GM08714 (cell line): ENCODE measurements at regions not wholly inside any gene's neighbourhood (a gene's known extent, or its start where the extent isn't known, plus 50 kb on each side); places are given as distances from the start of the nearest gene placed in this dataset.

ENCODE experiments used
- H3K4me3 ChIP-seq: fragments of 200-500 bp; sonication (Bioruptor generic); 2 replicates; pipeline ENCODE4 v1.5.1; 2014; ENCODE audit warnings: mild to moderate bottlenecking, low read length, inconsistent platforms
- ZNF274 ChIP-seq: IDR thresholded peaks from 2 replicates; pipeline ENCODE4 v1.6.1; 2012; ENCODE audit warnings: mild to moderate bottlenecking, low read depth, low read length

DNA sequence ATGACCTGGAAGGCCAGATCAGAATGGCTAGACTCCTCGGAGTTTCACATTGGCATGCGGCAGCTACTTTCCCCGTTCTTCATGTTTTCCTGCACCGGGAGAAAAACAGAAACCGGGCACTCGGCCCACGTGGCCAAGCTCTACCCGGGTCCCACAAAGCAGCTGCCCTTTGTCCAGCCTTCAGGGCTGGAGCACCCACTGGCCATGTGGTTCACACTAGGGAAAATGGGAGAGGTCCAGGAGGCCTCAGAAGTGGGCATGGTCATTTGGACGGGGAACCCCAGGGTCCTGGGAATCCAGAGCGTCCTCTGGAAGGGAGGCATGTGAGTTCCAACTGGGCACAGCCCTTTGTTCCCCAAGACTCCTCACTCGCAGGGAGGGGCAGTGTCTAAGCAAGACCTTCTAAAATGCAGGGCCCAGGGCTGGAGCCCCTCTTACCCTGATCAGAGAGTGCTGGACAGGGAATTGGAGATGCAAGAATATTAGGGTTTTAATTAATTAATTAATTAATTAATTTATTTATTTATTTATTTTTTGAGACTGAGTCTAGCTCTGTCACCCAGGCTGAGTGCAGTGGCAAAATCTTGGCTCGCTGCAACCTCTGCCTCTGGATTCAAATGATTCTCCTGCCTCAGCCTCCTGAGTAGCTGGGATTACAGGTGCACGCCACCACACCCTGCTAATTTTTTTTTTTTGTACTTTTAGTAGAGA is 97.2 kb upstream of the CPEB4 start:
- H3K4me3 ChIP-seq = no peak overlapping the region
- no peak for TF ChIP-seq ZNF274

DNA sequence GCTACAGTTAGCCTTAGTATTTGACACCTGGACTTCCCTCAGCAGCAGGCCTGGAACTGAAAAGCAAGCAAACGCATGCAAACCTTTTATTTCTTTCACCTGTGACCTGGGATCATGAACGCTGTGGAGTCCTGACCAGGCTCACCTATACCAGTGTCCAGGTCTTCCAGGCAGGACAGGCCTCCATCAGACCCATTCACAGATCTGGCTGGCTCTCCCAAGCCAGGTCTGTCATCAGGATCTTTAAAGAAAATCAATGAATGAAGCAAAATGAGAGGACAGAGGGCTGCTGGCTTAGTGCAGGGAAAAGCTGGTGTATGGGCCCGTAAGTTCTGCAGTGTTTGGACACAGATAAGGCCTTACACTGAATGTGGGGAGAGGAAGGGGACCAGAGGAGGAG is 96.3 kb upstream of the CPEB4 start:
- no peak overlapping the region for H3K4me3 ChIP-seq
- TF ChIP-seq ZNF274 = no peak

DNA sequence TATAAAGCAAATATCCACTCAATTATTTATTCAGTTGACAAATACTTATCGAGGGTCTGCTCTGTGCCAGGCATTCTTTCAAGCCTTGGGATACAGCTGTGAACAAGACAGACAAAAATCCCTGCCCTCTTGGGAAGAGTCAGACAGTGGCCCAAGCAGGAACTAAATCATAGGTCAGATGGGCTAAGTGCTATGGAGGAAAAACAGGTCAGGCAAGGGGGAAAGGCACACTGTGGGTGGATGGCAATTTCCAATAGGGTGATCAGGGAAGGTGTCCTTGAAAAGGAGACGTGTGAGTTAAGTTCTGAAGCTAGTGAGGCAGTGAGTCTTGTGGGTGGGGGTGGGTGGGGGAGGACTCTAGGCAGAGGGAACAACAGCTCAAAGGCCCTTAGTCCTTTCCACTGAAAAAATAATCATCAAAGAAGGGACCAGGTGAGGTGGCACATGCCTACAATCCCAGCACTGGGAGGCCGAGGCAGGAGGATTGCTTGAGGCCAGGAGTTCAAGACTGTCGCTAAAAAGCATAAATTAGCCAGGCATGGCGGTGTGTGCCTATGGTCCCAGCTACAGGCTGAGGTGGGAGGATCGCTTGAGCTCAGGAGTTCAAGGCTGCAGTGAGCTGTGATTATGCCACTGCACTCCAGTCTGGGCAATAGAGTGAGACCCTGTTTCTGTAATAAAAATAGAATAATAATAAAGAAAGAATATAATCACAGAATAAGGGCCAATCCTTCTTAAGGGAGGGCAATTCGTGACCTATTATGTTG is 95.2 kb upstream of the CPEB4 start:
- H3K4me3 ChIP-seq = no peak overlapping the region
- no peak for TF ChIP-seq ZNF274

DNA sequence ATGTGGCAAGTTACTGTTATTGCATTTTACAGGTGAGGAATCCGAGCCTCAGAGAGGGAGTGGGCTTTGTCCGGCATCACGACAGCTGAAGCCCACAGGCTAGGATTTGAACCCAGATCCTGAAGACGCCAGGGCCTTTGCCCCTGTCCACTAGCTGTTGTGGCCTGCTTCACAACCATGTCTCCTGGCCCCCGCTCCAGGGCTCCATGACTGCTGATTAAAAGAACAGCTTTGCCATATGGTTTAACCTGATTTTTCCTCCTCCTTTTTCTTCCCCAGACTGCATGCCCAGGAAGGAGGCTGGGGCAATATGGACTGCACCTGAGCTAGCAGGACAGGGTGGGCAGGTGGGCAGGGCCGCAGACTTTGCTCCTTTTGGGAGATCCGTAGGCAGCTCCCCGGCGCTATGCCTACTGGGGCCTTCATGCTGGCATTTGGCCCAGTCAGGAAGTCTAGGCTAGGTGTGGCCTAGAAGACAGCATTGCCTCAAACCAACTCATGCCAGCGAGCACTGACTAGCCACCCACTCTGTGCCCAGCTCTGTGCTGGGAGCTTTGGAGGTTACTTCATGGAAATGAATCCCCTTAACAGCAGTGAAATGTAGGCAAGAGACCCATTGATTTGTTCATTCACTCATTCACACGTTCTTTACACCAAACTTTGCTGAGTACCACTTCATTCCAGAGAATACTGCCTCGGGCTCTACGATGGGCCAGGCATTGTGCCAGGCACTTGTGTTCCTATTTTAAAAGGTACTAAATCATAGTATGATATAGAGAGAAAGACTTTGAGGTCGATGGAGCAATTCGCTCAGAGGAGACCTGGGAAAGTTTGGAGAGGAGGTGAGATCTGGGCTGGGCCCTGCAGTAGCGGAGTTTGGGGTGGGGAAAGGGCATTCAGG is 94.3 kb upstream of the CPEB4 start:
- no peak overlapping the region for H3K4me3 ChIP-seq
- no peak for TF ChIP-seq ZNF274

DNA sequence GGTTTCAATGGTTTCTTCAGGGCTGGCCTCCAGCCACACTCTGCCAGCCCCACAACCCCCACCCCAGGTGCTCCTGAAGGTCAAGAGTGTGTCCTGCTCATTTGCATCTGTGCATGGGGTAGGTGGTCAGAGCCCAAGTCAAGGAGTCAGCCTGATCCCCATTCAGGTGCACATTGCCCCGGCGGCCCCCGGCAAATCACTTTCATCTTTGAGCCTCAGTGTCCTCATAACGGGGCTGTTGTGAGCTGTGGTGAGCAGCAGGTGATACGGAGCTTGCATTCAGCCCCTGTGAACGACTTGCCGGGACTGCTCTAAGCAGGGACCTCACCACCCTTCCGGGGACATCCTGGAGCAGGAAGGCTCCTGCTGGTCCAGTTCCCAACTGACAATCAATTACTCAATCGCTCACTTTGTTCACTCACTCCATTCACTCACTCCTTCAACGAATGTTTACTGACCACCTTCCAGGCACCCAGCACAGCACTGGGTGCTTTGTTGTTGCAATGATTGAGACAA is 93.2 kb upstream of the CPEB4 start:
- TF ChIP-seq ZNF274 = no peak
- no peak overlapping the region for H3K4me3 ChIP-seq

DNA sequence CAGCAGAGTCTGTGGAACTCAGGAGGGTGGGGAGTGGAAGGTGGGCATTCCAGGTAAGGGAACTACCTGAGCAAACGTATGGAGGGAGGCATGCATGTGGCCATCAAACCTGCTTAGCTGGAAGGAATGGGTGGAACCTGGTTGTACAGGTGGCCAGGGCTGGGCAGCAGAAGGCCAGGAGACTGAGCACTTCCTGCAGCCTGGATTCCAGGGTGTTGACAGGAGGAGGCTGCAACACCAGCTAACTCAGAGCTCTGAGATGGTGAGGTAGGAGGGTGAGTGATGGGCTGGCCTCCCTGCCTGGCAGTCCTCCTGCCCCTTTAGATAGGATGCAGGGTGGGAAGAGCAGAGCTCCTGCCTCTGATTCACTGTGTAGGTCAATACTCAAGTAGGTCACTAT is 92.5 kb upstream of the CPEB4 start:
- TF ChIP-seq ZNF274 = no peak
- no peak overlapping the region for H3K4me3 ChIP-seq

DNA sequence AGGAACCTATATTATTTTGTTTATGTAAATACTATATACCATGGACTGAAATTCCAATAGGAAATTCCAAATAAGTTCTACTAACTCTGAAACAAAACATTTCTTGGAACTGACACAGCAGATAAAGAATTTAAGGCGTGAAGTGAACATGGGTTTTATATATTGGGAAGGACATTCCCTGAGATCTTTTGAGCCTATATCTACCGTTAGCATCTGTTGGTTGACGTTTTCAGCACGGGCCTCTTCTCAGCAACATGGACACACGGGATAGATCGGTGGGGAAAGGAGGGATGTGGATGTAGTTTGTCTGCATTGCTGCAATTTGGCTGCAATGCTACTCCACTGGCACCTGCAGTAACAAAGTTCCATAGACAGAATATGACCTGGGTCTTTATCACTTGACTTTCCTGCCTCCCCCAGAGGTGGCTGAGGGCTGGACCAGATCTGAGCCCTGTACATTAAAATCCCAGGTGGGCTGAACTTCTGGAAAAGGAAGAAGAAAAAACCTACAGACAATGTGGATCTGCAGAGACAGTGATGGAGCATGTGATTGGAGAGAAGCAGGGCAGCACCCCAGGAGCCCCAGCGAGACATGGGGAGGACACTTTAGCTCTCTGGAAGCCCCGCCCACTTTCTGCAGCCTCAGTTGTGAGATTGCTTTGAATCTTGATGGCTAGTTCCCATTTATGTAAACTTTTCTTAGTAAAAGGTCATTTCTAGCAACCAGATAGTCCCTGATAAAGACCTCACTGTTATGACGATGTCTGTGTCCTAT is 91.2 kb upstream of the CPEB4 start:
- no peak for TF ChIP-seq ZNF274
- no peak overlapping the region for H3K4me3 ChIP-seq

DNA sequence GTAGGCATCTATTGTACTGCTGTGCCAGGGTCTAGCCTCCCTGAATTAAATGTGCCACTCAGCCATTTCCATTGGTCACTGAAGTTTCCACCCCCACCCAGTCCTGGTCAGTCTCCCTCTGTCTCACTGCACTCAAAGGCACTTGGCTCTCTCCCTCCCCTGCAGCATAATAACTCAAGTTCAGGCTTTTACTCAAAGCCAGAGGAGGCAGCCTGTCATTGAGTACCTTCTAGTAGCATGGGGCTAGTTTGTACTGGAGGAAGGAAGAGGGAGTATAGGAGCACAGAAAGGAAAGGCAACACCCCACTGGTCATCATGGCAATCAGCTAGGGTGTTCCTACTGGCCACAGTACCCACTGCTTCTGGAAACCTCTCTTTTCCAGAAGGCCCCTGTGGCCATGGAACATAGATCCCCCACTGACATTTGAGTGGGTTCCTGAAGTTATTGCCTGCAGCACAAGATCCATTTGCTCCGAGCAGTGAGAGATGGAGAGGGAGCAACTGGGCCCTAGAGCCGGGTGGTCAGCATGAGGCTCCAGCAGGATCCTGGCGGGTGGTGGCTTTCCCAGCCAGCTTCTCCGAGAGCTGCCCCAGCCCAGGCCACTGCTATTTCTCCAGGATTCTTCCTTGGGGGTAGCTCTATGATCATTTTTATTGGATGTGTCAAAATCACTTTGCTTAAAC is 89.9 kb upstream of the CPEB4 start:
- no peak overlapping the region for H3K4me3 ChIP-seq
- no peak for TF ChIP-seq ZNF274

DNA sequence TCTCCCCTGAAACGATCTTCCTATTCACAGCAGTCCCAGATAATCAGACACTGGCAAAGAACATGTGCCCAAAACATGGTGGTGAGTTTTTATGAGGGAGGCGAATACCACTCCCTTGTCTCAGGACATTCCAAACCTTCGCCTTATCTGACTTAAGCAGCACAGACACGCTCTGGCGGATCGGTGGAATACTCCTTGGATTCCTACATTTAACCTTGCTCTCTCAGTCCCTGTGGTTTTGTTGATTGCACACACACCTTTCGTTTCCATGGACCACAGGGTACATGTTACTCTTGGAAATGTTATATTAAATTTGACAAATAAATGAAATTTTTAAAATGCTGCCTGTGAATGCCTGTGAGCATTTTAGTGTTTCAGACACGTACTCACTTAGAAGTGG is 87.8 kb upstream of the CPEB4 start:
- TF ChIP-seq ZNF274 = no peak
- H3K4me3 ChIP-seq = no peak overlapping the region

DNA sequence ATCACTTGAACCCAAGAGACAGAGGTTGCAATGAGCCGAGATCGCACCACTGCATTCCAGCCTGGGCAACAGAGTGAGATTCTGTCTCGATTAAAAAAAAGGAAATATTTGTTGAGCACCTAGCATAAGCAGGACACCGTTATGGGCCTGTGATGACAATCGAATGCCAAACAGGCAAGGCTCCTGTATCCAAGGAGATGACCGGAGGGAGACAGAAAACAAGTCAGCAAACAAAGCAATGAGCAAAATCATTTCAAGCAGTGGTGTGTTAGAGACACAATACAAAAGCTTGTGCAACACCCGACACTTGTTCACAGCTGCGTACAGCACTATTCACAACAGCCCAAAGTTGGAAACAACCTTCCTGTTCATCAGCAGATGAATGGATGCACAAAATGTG is 87.1 kb upstream of the CPEB4 start:
- no peak overlapping the region for H3K4me3 ChIP-seq
- TF ChIP-seq ZNF274 = no peak

DNA sequence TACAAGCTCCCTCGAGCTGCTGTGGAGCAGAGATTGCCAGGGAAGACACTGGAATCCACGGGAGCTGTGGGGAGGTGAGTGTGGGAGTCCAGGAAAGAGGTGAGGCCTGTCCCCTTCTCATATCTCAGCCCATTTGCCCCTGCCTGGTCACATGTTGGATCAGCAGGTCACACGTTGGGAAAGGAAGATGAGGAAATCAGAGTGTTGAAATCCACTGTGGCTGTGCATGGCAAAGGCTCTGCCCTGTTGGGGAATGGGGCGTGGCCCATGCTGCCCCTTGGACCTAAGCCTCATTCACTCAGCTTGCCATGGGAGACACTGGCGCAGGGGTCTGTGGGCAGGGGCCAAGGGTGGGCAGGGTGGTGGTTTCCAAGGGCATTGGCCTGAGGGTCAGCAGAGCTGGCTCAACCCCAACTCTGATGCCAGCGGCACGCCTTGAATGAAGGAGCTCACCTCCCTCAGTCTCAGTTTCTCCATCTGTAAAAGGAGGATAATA is 85.4 kb upstream of the CPEB4 start:
- TF ChIP-seq ZNF274 = no peak

DNA sequence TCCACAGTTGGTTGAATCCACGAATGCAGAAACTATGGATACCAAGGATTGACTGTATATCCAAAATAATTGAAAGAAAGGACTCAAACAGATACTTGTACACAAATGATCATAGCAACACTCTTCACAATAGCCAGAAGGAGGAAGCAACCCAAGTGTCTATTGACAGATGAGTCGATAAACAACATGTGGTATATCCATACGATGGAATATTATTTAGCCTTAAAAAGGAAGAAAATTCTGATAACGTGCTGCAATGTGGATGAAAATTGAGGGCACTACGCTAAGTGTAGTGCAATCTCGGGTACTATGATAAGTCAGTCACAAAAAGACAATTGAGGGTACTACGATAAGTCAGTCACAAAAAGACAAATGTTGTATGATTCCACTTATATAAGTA is 83.6 kb upstream of the CPEB4 start:
- no peak overlapping the region for H3K4me3 ChIP-seq
- TF ChIP-seq ZNF274 = no peak

More for the DNA sequence above, 85.4 kb upstream of the CPEB4 start:
- H3K4me3 ChIP-seq = no peak overlapping the region
